IMR-90 (cell line): ENCODE measurements at regions not wholly inside any gene's neighbourhood (a gene's known extent, or its start where the extent isn't known, plus 50 kb on each side); places are given as distances from the start of the nearest gene placed in this dataset.

ENCODE experiments used
- ATAC-seq: fragments of 200-7000 bp; cut with Tn5 transposase; 2 replicates; pipeline ENCODE4 v1.9.1; 2020; ENCODE audit warnings: low read depth, mild to moderate bottlenecking, moderate library complexity
- BruUV-seq: library from RNA; stranded (reverse); fragments of 400-500 nt; replicated peaks from 2 replicates; lab custom pipeline; 2021; lab: Mats Ljungman, UMichigan
- CTCF ChIA-PET: fragments of 300-600 bp; formaldehyde crosslinking; extraction: SDS; loops from one replicate; lab custom pipeline; 2021; ENCODE audit warnings: antibody characterized with exemption; lab: Yijun Ruan, JAX
- POLR2A ChIA-PET: fragments of 300-600 bp; sonication (Branson Sonifier 250); formaldehyde crosslinking; loops from one replicate; lab custom pipeline; 2022; ENCODE audit warnings: antibody characterized with exemption; ENCODE audit not compliant: unreplicated experiment; lab: Charles Lee
- DNase-seq: peaks from one replicate; pipeline ENCODE4 v3.0.0; 2013
- H2AFZ ChIP-seq: replicated peaks from 2 replicates; pipeline ENCODE3; 2013; ENCODE audit warnings: low read length, mild to moderate bottlenecking; ENCODE audit not compliant: poor library complexity
- H2AK5ac ChIP-seq: 2 replicates; pipeline ENCODE4 v1.6.1; 2013; ENCODE audit warnings: low read depth, low read length, inconsistent platforms
- H2AK9ac ChIP-seq: replicated peaks from 2 replicates; pipeline ENCODE3; 2013; ENCODE audit warnings: mild to moderate bottlenecking, low read depth, low read length, moderate library complexity; ENCODE audit not compliant: poor library complexity
- H2BK120ac ChIP-seq: 2 replicates; pipeline ENCODE4 v1.6.1; 2013; ENCODE audit warnings: low read depth, low read length, inconsistent platforms
- H2BK15ac ChIP-seq: 3 replicates; pipeline ENCODE4 v1.6.1; 2013; ENCODE audit warnings: low read depth, low read length, inconsistent platforms
- H2BK20ac ChIP-seq: 2 replicates; pipeline ENCODE4 v1.6.1; 2013; ENCODE audit warnings: low read depth, mild to moderate bottlenecking, inconsistent platforms, low read length, moderate library complexity
- H2BK5ac ChIP-seq: 2 replicates; pipeline ENCODE4 v1.6.1; 2013; ENCODE audit warnings: mild to moderate bottlenecking, low read depth, low read length, inconsistent platforms; ENCODE audit not compliant: poor library complexity, severe bottlenecking
- H3K14ac ChIP-seq: replicated peaks from 2 replicates; pipeline ENCODE4 v1.6.1; 2013; ENCODE audit warnings: low read depth, low read length, inconsistent platforms
- H3K18ac ChIP-seq: 2 replicates; pipeline ENCODE4 v1.6.1; 2013; ENCODE audit warnings: low read depth, low read length, control low read depth
- H3K23ac ChIP-seq: 2 replicates; pipeline ENCODE4 v1.6.1; 2013; ENCODE audit warnings: low read depth, low read length, inconsistent platforms
- H3K27ac ChIP-seq: 2 replicates; pipeline ENCODE4 v1.5.1; 2013; ENCODE audit warnings: mild to moderate bottlenecking, control low read depth, low read length; ENCODE audit not compliant: insufficient read depth
- H3K27me3 ChIP-seq: 2 replicates; pipeline ENCODE4 v1.6.1; 2013; ENCODE audit warnings: low read length; ENCODE audit not compliant: control insufficient read depth, insufficient read depth
- H3K36me3 ChIP-seq: 2 replicates; pipeline ENCODE4 v1.6.1; 2013; ENCODE audit warnings: low read length, mixed read lengths; ENCODE audit not compliant: control insufficient read depth, insufficient read depth
- H3K4ac ChIP-seq: 2 replicates; pipeline ENCODE4 v1.6.1; 2013; ENCODE audit warnings: low read depth, low read length, inconsistent platforms
- H3K4me1 ChIP-seq: 2 replicates; pipeline ENCODE4 v1.6.1; 2013; ENCODE audit warnings: low read length, mixed read lengths; ENCODE audit not compliant: control insufficient read depth, insufficient read depth
- H3K4me2 ChIP-seq: 2 replicates; pipeline ENCODE4 v1.6.1; 2013; ENCODE audit warnings: low read depth, mild to moderate bottlenecking, control low read depth, low read length, moderate library complexity
- H3K4me3 ChIP-seq: 2 replicates; pipeline ENCODE4 v1.5.1; 2013; ENCODE audit warnings: low read depth, mild to moderate bottlenecking, control low read depth, low read length, moderate library complexity; ENCODE audit not compliant: insufficient read depth
- H3K56ac ChIP-seq: 2 replicates; pipeline ENCODE4 v1.6.1; 2013; ENCODE audit warnings: low read length, inconsistent platforms; ENCODE audit not compliant: insufficient read depth; ENCODE audit errors: extremely low read depth
- H3K79me1 ChIP-seq, 2 experiments: 2 replicates each; pipeline ENCODE4 v1.6.1; 2013; ENCODE audit warnings: low read length in 2 of 2, inconsistent platforms in 1 of 2, low read depth in 1 of 2
- H3K9ac ChIP-seq: 2 replicates; pipeline ENCODE4 v1.6.1; 2013; ENCODE audit warnings: low read depth, low read length, control low read depth
- H3K9me1 ChIP-seq: 2 replicates; pipeline ENCODE4 v1.6.1; 2013; ENCODE audit warnings: low read length, inconsistent platforms; ENCODE audit not compliant: insufficient read depth
- H3K9me3 ChIP-seq: 2 replicates; pipeline ENCODE4 v1.6.1; 2013; ENCODE audit warnings: low read length; ENCODE audit not compliant: control insufficient read depth, insufficient read depth
- H4K20me1 ChIP-seq: 2 replicates; pipeline ENCODE4 v1.6.1; 2013; ENCODE audit warnings: low read length, inconsistent platforms; ENCODE audit not compliant: insufficient read depth
- H4K5ac ChIP-seq: 2 replicates; pipeline ENCODE4 v1.6.1; 2013; ENCODE audit warnings: mild to moderate bottlenecking, low read depth, low read length, control low read depth
- H4K8ac ChIP-seq, 2 experiments: 2 replicates each; pipeline ENCODE4 v1.6.1; 2013; ENCODE audit warnings: low read depth in 2 of 2, low read length in 2 of 2, control low read depth in 1 of 2, inconsistent platforms in 1 of 2
- H4K91ac ChIP-seq: 2 replicates; pipeline ENCODE4 v1.6.1; 2013; ENCODE audit warnings: low read depth, low read length, inconsistent platforms; ENCODE audit not compliant: insufficient read depth
- BHLHE40 ChIP-seq: fragments of 150-350 bp; IDR thresholded peaks from 2 replicates; pipeline ENCODE4 v1.6.1; 2016; ENCODE audit warnings: mild to moderate bottlenecking, low read depth, low read length
- CEBPB ChIP-seq: IDR thresholded peaks from 2 replicates; pipeline ENCODE4 v1.6.1; 2012; ENCODE audit warnings: low read depth, low read length, improper control_type of control experiment
- CHD1 ChIP-seq: IDR thresholded peaks from 2 replicates; pipeline ENCODE4 v1.6.1; 2012; ENCODE audit warnings: low read depth, low read length, improper control_type of control experiment
- NFE2L2 ChIP-seq: fragments of 150-350 bp; IDR thresholded peaks from 2 replicates; pipeline ENCODE4 v1.6.1; 2016; ENCODE audit warnings: low read depth, mild to moderate bottlenecking, low read length
- RAD21 ChIP-seq: IDR thresholded peaks from 2 replicates; pipeline ENCODE4 v1.6.1; 2012; ENCODE audit warnings: low read length, improper control_type of control experiment
- WGBS, 2 experiments: methylation state at CpG; one replicate each; pipeline versions ENCODE4 v1.1.5 to v1.1.7; 2013; ENCODE audit warnings: missing lambda C conversion rate in 2 of 2; ENCODE audit not compliant: insufficient read length in 1 of 2; ENCODE audit errors: extremely low coverage in 2 of 2; 5-methylcytosine and 5-hydroxymethylcytosine counted together
- dilution Hi-C: fragments of 300-500 bp; cut with HindIII; formaldehyde crosslinking; loops from one replicate; pipeline ENCODE4 v1.14.3; 2018; ENCODE audit warnings: low sequenced_read_pairs; ENCODE audit not compliant: unreplicated experiment
- in situ Hi-C: fragments of 300-500 bp; cut with MboI; formaldehyde crosslinking; loops from 3 replicates; pipeline ENCODE4 v1.14.3; 2019; ENCODE audit warnings: low sequenced_read_pairs, inconsistent platforms, mixed read lengths
- intact Hi-C: fragments of 100-400 bp; cut with micrococcal nuclease; formaldehyde crosslinking; loops from 2 replicates; pipeline ENCODE4 v1.10.0; 2022

GRCh38 chr6:71642793-71643192 is 243.6 kb upstream of the RIMS1 start:
- Histone ChIP-seq H3K4me2 (no peak overlapping the region), H2BK15ac (no peak overlapping the region), H3K56ac (no peak overlapping the region), H2BK120ac (no peak overlapping the region), H3K4ac (no peak overlapping the region), H2BK20ac (no peak overlapping the region), H3K4me1 (no peaks in the 10 kb centered on the region), H4K8ac (no peak overlapping the region), H2AK5ac (no peak overlapping the region), H3K79me1 (no peaks in the 10 kb centered on the region), H4K20me1 (no peaks in the 10 kb centered on the region), H3K36me3 (no peaks in the 10 kb centered on the region), H3K14ac (no peak overlapping the region), H2AFZ (no peak overlapping the region), H3K9me1 (no peaks in the 10 kb centered on the region), H3K9ac (no peak overlapping the region), H3K27me3 (no peaks in the 10 kb centered on the region), H3K27ac (no peak overlapping the region), H3K9me3 (no peaks in the 10 kb centered on the region), H2AK9ac (no peak overlapping the region), H3K23ac (no peak overlapping the region), H2BK5ac (no peak overlapping the region), H3K4me3 (no peak overlapping the region), H4K5ac (no peak overlapping the region), H4K91ac (no peak overlapping the region), H3K18ac (no peak overlapping the region)
- DNase-seq: no peak
- intact Hi-C loops: no loop called here
- WGBS, 2 experiments: no CpG with 5 or more reads among the region's 4 CpGs
- TF ChIP-seq CEBPB: peak; percentile 55
- TF ChIP-seq CHD1: no peak
- no peak for TF ChIP-seq NFE2L2
- no peak for TF ChIP-seq RAD21
- no peak for TF ChIP-seq BHLHE40
- CTCF ChIA-PET: interaction anchor here (0.6 kb wide), 1 partner anchor 527 kb away, joined by 3 read pairs; no protein-coding TSS in a partner anchor
- in situ Hi-C loops: no loop called here
- no peak for ATAC-seq
- BruUV-seq: no TSS peak
- POLR2A ChIA-PET: no interaction called here
- dilution Hi-C loops: no loop called here
